GM18508 (cell line): ENCODE measurements at regions not wholly inside any gene's neighbourhood (a gene's known extent, or its start where the extent isn't known, plus 50 kb on each side); places are given as distances from the start of the nearest gene placed in this dataset.

Experiments used
- ATAC-seq: cut with Tn5 transposase; IDR thresholded peaks from one replicate; pipeline ENCODE4 v1.9.1; 2021; ENCODE audit warnings: moderate number of reproducible peaks; ENCODE audit not compliant: insufficient read depth, unreplicated experiment

- no peak for ATAC-seq
Measured at GRCh38 chr21:22649246-22649645, 1651.0 kb downstream of the NCAM2 start.

- ATAC-seq: no peak
Measured at GRCh38 chr21:22650226-22650625, 1652.0 kb downstream of the NCAM2 start.

GRCh38 chr21:22657781-22658180 lies 1659.6 kb downstream of the NCAM2 start:
- no peak for ATAC-seq

- no peak for ATAC-seq
Measured at GRCh38 chr21:22670148-22670547, 1671.9 kb downstream of the NCAM2 start.

GRCh38 chr21:22679207-22679606 lies 1681.0 kb downstream of the NCAM2 start:
- ATAC-seq: no peak

- no peak for ATAC-seq
Measured at GRCh38 chr21:22691658-22692057, 1693.4 kb downstream of the NCAM2 start.

- ATAC-seq: no peak
Measured at GRCh38 chr21:22703521-22703920, 1705.3 kb downstream of the NCAM2 start.

- no peak for ATAC-seq
Measured at GRCh38 chr21:22710721-22711120, 1712.5 kb downstream of the NCAM2 start.

- no peak for ATAC-seq
Measured at GRCh38 chr21:22711636-22712035, 1713.4 kb downstream of the NCAM2 start.

- ATAC-seq: peak; percentile 78
Measured at GRCh38 chr21:22725436-22725835, 1727.2 kb downstream of the NCAM2 start.

- no peak for ATAC-seq
Measured at GRCh38 chr21:22728091-22728490, 1729.9 kb downstream of the NCAM2 start.

GRCh38 chr21:22743085-22743484 lies 1744.9 kb downstream of the NCAM2 start:
- ATAC-seq: no peak

- ATAC-seq: no peak
Measured at GRCh38 chr21:22754746-22755145, 1756.5 kb downstream of the NCAM2 start.

- no peak for ATAC-seq
Measured at GRCh38 chr21:22758478-22758877, 1760.3 kb downstream of the NCAM2 start.

GRCh38 chr21:22762463-22762862 lies 1764.3 kb downstream of the NCAM2 start:
- ATAC-seq: no peak

GRCh38 chr21:22763442-22763841 lies 1765.2 kb downstream of the NCAM2 start:
- ATAC-seq: no peak

GRCh38 chr21:22764222-22764621 lies 1766.0 kb downstream of the NCAM2 start:
- no peak for ATAC-seq

- no peak for ATAC-seq
Measured at GRCh38 chr21:22791376-22791775, 1793.2 kb downstream of the NCAM2 start.

GRCh38 chr21:22791986-22792560 lies 1793.9 kb downstream of the NCAM2 start:
- no peak for ATAC-seq

GRCh38 chr21:22795091-22795490 lies 1796.9 kb downstream of the NCAM2 start:
- no peak for ATAC-seq

- no peak for ATAC-seq
Measured at GRCh38 chr21:22795644-22796043, 1797.4 kb downstream of the NCAM2 start.

GRCh38 chr21:22796147-22796546 lies 1797.9 kb downstream of the NCAM2 start:
- ATAC-seq: no peak

GRCh38 chr21:22804151-22804550 lies 1805.9 kb downstream of the NCAM2 start:
- ATAC-seq: no peak
